ENCODE measurements at regions not wholly inside any gene's neighbourhood (a gene's known extent, or its start where the extent isn't known, plus 50 kb on each side); places are given as distances from the start of the nearest gene placed in this dataset.

- TF ChIP-seq CTCF (IDR thresholded peaks at IDR 0.05; ENCODE audit: control insufficient read depth, extremely low read depth, insufficient read depth): no peak
- H3K4me3 ChIP-seq (ENCODE audit: low read depth, low read length): no peak overlapping the region
- no peak for DNase-seq (ENCODE audit: low read depth)
Measured at GRCh38 chr6:156497618-156498017, 279.6 kb upstream of the ARID1B start.

- no peak overlapping the region for H3K4me3 ChIP-seq (ENCODE audit: low read depth, low read length)
- TF ChIP-seq CTCF (IDR thresholded peaks at IDR 0.05; ENCODE audit: control insufficient read depth, extremely low read depth, insufficient read depth): no peak
- DNase-seq (ENCODE audit: low read depth): no peak
Measured at GRCh38 chr6:156487877-156488276, 289.3 kb upstream of the ARID1B start.

GRCh38 chr6:156485150-156485549 lies 292.0 kb upstream of the ARID1B start:
- no peak overlapping the region for H3K4me3 ChIP-seq (ENCODE audit: low read depth, low read length)
- TF ChIP-seq CTCF (IDR thresholded peaks at IDR 0.05; ENCODE audit: control insufficient read depth, extremely low read depth, insufficient read depth): no peak
- DNase-seq (ENCODE audit: low read depth): no peak

GRCh38 chr6:156474507-156475120 lies 302.6 kb upstream of the ARID1B start:
- TF ChIP-seq CTCF (IDR thresholded peaks at IDR 0.05; ENCODE audit: control insufficient read depth, extremely low read depth, insufficient read depth): no peak
- no peak for DNase-seq (ENCODE audit: low read depth)
- H3K4me3 ChIP-seq (ENCODE audit: low read depth, low read length): no peak overlapping the region

- no peak for TF ChIP-seq CTCF (IDR thresholded peaks at IDR 0.05; ENCODE audit: control insufficient read depth, extremely low read depth, insufficient read depth)
- H3K4me3 ChIP-seq (ENCODE audit: low read depth, low read length): no peak overlapping the region
Measured at GRCh38 chr6:156471000-156471399, 306.2 kb upstream of the ARID1B start.

GRCh38 chr6:156464100-156464878 lies 312.9 kb upstream of the ARID1B start:
- H3K4me3 ChIP-seq (ENCODE audit: low read depth, low read length): no peak overlapping the region
- TF ChIP-seq CTCF (IDR thresholded peaks at IDR 0.05; ENCODE audit: control insufficient read depth, extremely low read depth, insufficient read depth): no peak
- no peak for DNase-seq (ENCODE audit: low read depth)

More at GRCh38 chr6:156471000-156471399, 306.2 kb upstream of the ARID1B start:
- no peak for DNase-seq (ENCODE audit: low read depth)

Data from LNCaP clone FGC (cell line).